ENCODE measurements at regions not wholly inside any gene's neighbourhood (a gene's known extent, or its start where the extent isn't known, plus 50 kb on each side); places are given as distances from the start of the nearest gene placed in this dataset.

- H3K4me3 ChIP-seq = no peak overlapping the region
- no peak for TF ChIP-seq CTCF (IDR thresholded peaks at IDR 0.05)
- no peak overlapping the region for H3K27ac ChIP-seq
- peak; percentile 35 for DNase-seq (ENCODE audit: low spot score)
Observed at GRCh38 chr15:100714749-100715342, 112.5 kb downstream of the ASB7 start.

GRCh38 chr15:100715571-100716455 lies 113.4 kb downstream of the ASB7 start:
- no peak overlapping the region for H3K27ac ChIP-seq
- no peak overlapping the region for H3K4me3 ChIP-seq
- TF ChIP-seq CTCF (IDR thresholded peaks at IDR 0.05) = no peak
- DNase-seq (ENCODE audit: low spot score) = peak; percentile 52

- DNase-seq (ENCODE audit: low spot score) = peak; percentile 54
- no peak overlapping the region for H3K4me3 ChIP-seq
- H3K27ac ChIP-seq = no peak overlapping the region
- TF ChIP-seq CTCF (IDR thresholded peaks at IDR 0.05) = no peak
Observed at GRCh38 chr15:100716456-100717085, 114.2 kb downstream of the ASB7 start.

GRCh38 chr15:100717596-100717995 lies 115.2 kb downstream of the ASB7 start:
- Histone ChIP-seq H3K27ac (no peak overlapping the region), H3K4me3 (no peak overlapping the region)
- TF ChIP-seq CTCF (IDR thresholded peaks at IDR 0.05) = no peak
- no peak for DNase-seq (ENCODE audit: low spot score)

GRCh38 chr15:100718075-100718980 lies 115.9 kb downstream of the ASB7 start:
- no peak for TF ChIP-seq CTCF (IDR thresholded peaks at IDR 0.05)
- Histone ChIP-seq H3K27ac (no peak overlapping the region), H3K4me3 (no peak overlapping the region)
- peak; percentile 69 for DNase-seq (ENCODE audit: low spot score)

- DNase-seq (ENCODE audit: low spot score) = peak; percentile 57
- no peak overlapping the region for H3K4me3 ChIP-seq
- H3K27ac ChIP-seq = peak overlapping the region in 1 of 2 donors; percentile 86
- no peak for TF ChIP-seq CTCF (IDR thresholded peaks at IDR 0.05)
Observed at GRCh38 chr15:100720406-100720967, 118.1 kb downstream of the ASB7 start.
